GM23338 (cell line): ENCODE measurements at regions not wholly inside any gene's neighbourhood (a gene's known extent, or its start where the extent isn't known, plus 50 kb on each side); places are given as distances from the start of the nearest gene placed in this dataset.

Experiments used
- CREB1 ChIP-seq: fragments of 250-450 bp; sonication (Bioruptor Pico); IDR thresholded peaks from 2 replicates; pipeline ENCODE4 v1.5.0; 2020; ENCODE audit warnings: low read depth, mild to moderate bottlenecking, moderate library complexity
- CTCF ChIP-seq, 2 experiments: fragments of 200-600 bp in 1 of 2; sonication (generic) in 1 of 2; conservative IDR thresholded peaks; 2 replicates each; pipeline versions ENCODE4 v1.5.1 to v1.6.1; 2016 to 2017; ENCODE audit warnings: antibody characterized with exemption in 2 of 2, low read depth in 2 of 2, mild to moderate bottlenecking in 2 of 2, moderate library complexity in 1 of 2
- EZH2 ChIP-seq: fragments of 200-600 bp; sonication (generic); IDR thresholded peaks from one replicate; pipeline ENCODE4 v1.8.0; 2017; ENCODE audit warnings: antibody characterized with exemption, mild to moderate bottlenecking, low read depth; ENCODE audit not compliant: unreplicated experiment
- EZH2phosphoT487 ChIP-seq: fragments of 200-600 bp; sonication (generic); IDR thresholded peaks from one replicate; pipeline ENCODE4 v1.8.1; 2018; ENCODE audit warnings: antibody characterized with exemption; ENCODE audit not compliant: unreplicated experiment
- JUNB ChIP-seq: IDR thresholded peaks from one replicate; pipeline ENCODE4 v1.6.1; 2016; ENCODE audit warnings: antibody characterized with exemption; ENCODE audit not compliant: unreplicated experiment
- POLR2AphosphoS5 ChIP-seq: IDR thresholded peaks from 2 replicates; pipeline ENCODE4 v1.6.1; 2016; ENCODE audit warnings: antibody characterized with exemption, low read depth
- STAT1 ChIP-seq: IDR thresholded peaks from one replicate; pipeline ENCODE4 v1.6.1; 2016; ENCODE audit warnings: antibody characterized with exemption; ENCODE audit not compliant: unreplicated experiment
- ZNF331 ChIP-seq: fragments of 250-450 bp; sonication (Bioruptor Pico); IDR thresholded peaks from 2 replicates; pipeline ENCODE4 v1.5.0; 2020; ENCODE audit warnings: low read depth, mild to moderate bottlenecking, moderate library complexity

GRCh38 chr7:25552998-25553397 is 324.7 kb upstream of the NPVF start:
- TF ChIP-seq CTCF (conservative IDR thresholded peaks at IDR 0.05; ENCODE audit: low read depth in 2 of 2) (no peak), STAT1 (no peak), POLR2AphosphoS5 (no peak), EZH2phosphoT487 (no peak), CREB1 (CRISPR knock-in tag) (no peak), JUNB (no peak), EZH2 (no peak), ZNF331 (no peak)
